HG03520 (cell line): ENCODE measurements at regions not wholly inside any gene's neighbourhood (a gene's known extent, or its start where the extent isn't known, plus 50 kb on each side); places are given as distances from the start of the nearest gene placed in this dataset.

Experiments used
- ATAC-seq: cut with Tn5 transposase; IDR thresholded peaks from one replicate; pipeline ENCODE4 v1.9.1; 2021; ENCODE audit warnings: mild to moderate bottlenecking, moderate library complexity; ENCODE audit not compliant: unreplicated experiment

GRCh38 chr5:135127439-135128240, 93.6 kb upstream of the PITX1 start:
- ATAC-seq = no peak

DNA sequence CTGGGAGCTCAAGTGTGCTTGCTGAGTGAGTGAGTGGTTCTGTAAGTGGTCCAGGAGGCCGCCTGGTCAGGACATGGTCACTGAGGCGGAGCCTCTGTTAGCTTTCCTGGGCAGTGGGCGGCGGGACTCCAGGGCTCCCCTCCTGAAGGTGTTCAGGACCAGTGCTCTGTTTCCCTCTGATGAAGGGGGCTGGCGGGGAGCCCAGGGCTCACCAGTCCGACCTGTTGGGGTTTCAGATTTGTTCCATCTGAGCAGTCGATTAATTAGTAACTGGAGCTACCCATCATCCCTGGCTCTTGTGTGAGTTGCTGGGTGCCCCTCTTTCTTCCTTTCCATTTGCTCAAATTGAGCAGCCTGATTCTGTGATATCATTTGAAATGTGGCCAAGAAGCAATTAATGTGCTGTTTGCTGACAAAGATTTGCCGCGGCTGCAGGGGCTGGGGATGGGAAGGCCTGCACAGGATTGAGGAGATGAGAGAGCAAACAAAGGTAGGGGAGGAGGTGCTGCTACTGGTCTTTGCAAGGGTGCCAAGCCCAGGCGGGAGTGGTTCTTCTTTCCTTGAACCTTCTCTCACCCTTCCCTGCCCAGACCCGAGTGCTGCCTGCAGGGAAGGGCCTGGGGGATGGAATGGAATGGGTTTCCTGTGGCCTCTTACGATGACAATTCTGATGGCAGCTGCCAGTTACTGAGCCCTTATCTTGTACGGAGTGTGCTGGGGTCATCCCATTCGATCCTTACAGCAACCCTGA, 92.8 kb upstream of the PITX1 start:
- no peak for ATAC-seq

DNA sequence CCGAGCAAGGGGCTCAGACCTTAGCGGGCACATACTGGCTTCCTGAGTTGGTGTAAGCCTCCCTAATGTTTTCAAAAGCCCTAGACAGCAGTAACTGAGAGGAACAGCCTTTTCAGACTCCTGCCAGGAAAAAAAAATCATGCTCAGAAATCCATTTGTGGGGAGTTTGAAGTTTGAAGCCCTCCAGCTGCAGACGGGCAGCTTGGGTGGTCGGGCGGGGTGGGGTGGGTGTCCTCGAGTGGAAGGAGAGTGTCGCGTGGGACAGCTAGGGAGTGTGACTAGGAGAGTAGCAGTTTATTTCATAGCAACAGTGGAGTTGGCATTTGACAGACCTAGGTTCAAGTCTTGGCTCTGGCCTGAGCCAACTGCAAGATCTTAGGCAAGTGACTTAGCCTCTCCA, 90.7 kb upstream of the PITX1 start:
- no peak for ATAC-seq

GRCh38 chr5:135124128-135124527, 90.1 kb upstream of the PITX1 start:
- ATAC-seq = no peak

- no peak for ATAC-seq
These were observed 88.8 kb upstream of the PITX1 start for GRCh38 chr5:135122797-135123196.

DNA sequence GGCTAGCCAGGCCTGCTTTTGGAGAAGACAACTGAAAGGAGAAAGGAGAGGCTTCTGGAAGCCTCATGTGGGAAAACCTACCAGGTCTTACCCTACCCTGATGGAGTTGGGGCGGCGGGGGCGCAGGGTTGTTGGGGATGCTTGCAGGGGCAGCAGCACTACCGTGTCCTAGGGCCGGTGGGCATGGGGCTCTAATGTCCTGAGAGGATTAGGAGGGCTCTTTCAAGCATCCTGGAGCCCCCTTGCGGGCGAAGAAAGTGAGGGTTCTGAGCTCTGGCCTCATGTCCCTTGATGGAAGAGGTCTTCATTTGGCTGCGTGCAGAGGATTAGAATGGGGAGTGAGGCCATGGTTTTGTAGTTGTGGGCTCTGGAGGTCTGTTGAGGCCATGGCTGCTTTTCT, 86.9 kb upstream of the PITX1 start:
- ATAC-seq = no peak

DNA sequence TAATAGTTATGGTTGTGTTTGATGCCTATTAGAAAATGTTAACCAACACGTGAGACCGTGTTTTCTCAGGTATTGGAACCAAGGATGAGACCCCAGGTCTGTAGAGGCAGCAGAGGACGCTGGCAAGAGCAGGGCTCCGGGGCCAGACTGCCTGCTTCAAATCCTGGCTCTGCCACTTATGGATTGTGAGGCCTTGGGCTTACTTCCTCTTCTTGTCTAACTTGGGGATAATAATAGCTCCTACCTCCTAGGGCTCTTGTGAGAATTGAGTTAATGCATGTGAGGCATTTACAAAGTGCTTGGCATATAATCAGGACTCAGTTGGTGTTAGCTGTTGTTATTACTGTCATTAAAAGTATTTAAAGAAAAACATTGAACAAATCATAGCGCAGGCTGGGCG, 85.5 kb upstream of the PITX1 start:
- ATAC-seq = no peak

GRCh38 chr5:135117590-135117989, 83.6 kb upstream of the PITX1 start:
- ATAC-seq = no peak

GRCh38 chr5:135116160-135116561, 82.1 kb upstream of the PITX1 start:
- ATAC-seq = no peak

GRCh38 chr5:135115591-135115990, 81.6 kb upstream of the PITX1 start:
- ATAC-seq = no peak

DNA sequence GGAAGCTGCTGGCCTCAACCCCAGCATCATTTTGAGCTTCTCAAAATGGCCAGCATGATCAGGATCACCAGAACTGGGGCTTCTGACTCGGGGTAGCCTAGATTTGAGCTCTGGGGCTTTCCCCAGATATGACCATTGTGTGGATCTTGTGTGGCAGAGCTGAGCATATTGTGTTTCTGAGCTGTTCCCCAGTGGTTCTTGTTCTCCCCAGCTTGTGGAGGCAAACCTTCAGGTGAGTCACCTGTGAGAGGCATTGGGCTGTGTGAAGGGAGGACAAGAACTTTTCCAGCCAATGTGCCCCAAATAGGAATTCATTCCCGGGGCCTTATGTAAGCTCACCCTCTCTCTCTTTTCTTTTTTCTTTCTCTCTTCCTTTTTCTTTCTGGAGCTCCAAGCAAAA, 80.7 kb upstream of the PITX1 start:
- no peak for ATAC-seq

DNA sequence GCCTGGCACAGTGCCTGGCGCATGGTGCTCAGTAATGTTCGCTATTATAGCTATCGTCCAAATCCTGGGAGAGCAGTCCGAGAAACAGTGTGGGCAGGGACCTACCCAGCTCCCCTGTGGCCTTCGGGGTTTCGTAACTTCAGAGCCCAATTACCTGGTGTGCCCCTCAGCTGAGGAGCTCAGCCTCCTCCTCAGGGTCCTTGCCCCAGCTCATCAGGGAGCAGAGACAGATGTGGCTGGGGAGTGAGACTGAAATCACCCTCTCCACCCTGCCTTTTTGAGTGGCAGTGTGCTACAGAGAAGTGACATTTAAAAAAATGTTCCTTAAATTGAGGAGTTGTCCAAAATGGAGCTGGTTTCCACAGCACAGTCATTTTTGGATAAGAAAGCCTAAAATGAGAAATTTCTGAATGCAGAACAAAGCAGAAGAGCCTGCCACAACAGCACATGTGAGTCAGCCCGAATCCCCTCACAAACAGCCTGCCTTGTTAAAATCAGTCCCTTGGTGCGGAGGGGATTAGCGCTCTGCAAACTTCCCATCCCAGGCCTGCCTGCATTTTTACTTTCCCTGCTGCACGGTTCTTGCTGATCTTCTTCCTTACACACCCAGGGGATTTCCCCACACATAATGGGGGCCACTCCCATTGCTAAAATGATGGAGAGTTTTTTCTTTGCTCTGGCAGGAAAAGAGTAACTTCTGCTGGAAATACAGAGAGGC, 78.1 kb upstream of the PITX1 start:
- ATAC-seq = no peak

DNA sequence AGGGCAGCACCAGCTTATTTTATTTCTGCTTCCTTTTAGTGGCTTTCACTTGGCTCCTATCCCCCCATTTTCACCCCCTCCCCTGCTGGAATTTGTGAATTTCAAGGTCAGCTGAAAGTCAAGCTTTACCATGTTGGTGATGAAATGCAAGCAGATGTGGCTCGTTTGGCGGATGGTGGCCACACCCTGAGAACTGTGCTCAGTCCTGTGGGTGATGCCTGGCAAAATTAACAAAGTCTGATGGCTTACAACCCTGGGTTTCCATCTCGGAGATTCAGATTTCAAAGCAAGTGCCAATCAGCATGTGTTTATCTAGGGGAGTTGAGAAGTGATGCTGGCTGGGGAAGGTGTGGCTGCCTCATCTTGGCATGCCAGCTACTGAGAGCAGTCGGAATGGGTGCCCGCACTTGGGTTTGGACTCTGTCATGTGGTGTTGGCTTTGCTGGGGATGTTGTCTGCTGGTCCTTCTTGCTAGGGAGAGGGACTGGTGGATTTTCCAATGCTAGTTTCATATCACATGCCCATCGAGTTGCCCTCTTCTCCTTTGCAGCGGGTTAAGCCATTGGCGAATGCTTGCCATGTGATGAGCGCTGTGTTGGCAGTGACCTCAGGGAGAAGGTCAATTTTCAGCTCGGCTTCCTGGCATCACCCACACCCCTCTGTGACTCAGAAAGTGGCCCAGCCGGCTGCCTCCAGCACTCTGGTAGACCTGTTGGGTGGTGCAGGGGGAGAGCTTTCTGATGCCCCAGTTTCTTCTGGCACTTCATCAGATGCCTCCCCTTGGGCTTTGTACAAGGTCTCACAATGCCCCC, 77.0 kb upstream of the PITX1 start:
- ATAC-seq = no peak

- no peak for ATAC-seq
These were observed 75.0 kb upstream of the PITX1 start for GRCh38 chr5:135108992-135109391.

DNA sequence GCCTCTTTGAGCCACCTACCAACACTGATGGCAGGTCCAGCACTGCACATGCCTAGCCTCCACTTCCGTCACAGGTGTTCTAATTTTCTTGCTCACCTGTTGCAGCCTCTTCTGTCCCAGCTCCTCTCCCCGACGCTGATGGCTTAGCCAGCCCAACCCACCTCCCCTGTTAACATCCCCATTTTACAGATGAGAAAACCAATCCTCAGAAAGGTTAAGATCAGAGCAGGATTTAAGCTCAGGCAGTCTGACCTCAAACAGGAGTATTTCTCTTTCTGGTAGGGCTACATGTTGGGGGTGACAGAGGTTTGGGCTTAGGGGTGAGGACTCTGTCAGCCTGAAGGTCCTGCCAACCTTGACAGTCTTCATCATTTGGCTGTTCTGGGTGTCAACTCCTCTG, 74.5 kb upstream of the PITX1 start:
- no peak for ATAC-seq

DNA sequence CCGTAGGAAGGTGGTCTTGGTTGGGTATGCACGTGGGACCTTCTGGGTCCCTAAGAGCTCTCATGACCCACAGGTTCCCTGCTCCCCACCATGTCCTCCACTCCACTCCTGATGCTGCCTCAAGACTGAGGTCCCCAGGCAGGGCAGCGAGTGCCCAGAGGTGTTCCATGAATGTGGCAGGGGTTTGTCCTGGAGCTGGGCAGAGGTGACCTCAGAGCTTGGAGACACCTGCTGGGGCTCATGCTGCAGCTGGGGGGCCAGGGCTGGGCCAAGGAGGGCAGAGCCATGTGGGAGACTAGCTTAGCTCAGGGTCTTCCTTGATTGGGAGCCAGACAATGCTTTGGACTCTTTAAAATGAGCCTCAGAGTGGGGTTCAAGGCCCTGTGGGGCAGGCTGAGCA, 74.0 kb upstream of the PITX1 start:
- no peak for ATAC-seq

DNA sequence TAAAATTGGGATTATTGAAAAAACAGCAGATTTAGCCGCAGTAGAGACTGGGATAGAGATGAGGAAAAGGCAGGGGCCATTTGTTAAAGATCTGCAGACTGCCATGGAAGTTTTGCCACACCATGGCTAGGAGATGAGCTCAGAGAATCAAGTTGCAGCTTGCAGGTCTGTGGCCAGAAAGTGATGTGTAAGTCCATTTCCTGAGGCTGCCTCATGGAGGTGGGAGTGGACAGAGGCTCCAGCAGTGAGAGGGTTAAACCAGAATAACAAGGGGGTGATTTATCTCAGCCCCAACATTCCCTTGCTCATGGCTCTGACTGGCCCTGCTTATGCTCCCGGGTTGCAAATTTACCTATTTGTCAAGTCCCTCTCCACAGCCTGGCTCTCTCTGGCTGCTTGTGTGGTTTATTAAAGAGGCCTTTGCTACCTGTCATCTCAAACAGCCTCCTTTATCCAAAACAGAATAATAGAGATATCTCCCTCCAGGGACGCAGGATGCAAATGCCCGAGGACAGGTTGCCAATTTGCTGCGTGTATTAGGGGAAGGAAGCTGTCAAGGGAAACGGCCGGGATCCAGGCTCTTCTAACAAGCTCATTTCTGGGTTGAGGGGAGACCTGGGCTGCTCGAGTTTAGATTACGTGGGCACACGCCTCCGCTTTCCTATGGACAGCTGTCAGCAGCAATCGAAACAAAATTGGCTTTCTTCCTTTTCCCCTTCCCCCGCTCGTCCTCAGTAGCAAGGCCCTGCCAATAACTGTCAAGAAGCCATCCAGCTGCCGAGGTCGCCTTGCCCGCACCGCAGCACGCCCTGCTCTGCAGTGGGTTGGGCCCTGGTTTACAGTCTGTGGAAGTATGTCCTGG, 72.8 kb upstream of the PITX1 start:
- ATAC-seq = no peak

GRCh38 chr5:135106136-135106535, 72.1 kb upstream of the PITX1 start:
- no peak for ATAC-seq

GRCh38 chr5:135105105-135105484, 71.1 kb upstream of the PITX1 start:
- no peak for ATAC-seq

DNA sequence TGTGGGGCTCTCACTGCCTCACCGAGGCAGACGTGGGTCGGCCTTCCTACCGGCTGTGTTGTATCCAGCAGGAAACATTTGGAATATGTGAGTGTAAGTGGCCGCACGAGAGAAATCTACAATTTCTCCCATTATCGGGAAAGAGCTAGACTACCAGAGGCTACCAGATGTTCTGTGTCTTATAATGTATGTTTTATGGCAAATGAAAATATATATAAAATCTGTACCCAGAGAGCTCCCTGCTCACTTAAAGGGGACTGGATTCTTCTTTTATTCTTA, 69.5 kb upstream of the PITX1 start:
- no peak for ATAC-seq
